K562 (cell line): ENCODE measurements at regions not wholly inside any gene's neighbourhood (a gene's known extent, or its start where the extent isn't known, plus 50 kb on each side); places are given as distances from the start of the nearest gene placed in this dataset.

ENCODE experiments used
- ATAC-seq: fragments of 200-7000 bp; cut with Tn5 transposase; 3 replicates; pipeline ENCODE4 v1.9.1; 2020; ENCODE audit warnings: moderate library complexity
- BruUV-seq: library from RNA; stranded (reverse); fragments of 400-500 nt; replicated peaks from 2 replicates; lab custom pipeline; 2021; lab: Mats Ljungman, UMichigan
- CTCF ChIA-PET: fragments of 300-600 bp; formaldehyde crosslinking; extraction: SDS; loops from one replicate; lab custom pipeline; 2021; ENCODE audit warnings: low intra/inter-chr PET ratio; lab: Yijun Ruan, JAX
- POLR2A ChIA-PET: fragments of 300-600, 350-650 bp; sonication (Branson Sonifier 250); formaldehyde crosslinking; extraction: SDS; loops from one replicate; lab custom pipeline; 2021; ENCODE audit warnings: antibody characterized with exemption, inconsistent platforms; lab: Yijun Ruan, JAX
- DNase-seq, 4 experiments: peaks; one replicate each; pipeline versions ENCODE4 v3.0.0 to v3.0.0-alpha.2; 2011 to 2018; ENCODE audit warnings: low spot score in 3 of 4, mixed read lengths in 3 of 4; ENCODE audit errors: extremely low read depth in 1 of 4
- FAIRE-seq: peaks from 2 replicates; lab custom pipeline; 2011; peaks lifted over from hg19 to GRCh38; lab: Jason Lieb, UNC
- H2AFZ ChIP-seq: 2 replicates; pipeline ENCODE4 v1.6.0; 2011; ENCODE audit warnings: low read depth, low read length, control low read depth, inconsistent platforms
- H3K27ac ChIP-seq: fragments of 200-600 bp; 3 replicates; pipeline ENCODE4 v1.8.0; 2011; ENCODE audit warnings: low read depth, mild to moderate bottlenecking, control low read depth, inconsistent platforms, low read length, moderate library complexity, mixed read lengths; ENCODE audit errors: extremely low read depth
- H3K27me3 ChIP-seq, 2 experiments: fragments of 300-600 bp in 1 of 2; 2 replicates in 1 of 2; 3 replicates in 1 of 2; pipeline versions ENCODE4 v1.6.0 to v1.8.0; 2011; ENCODE audit warnings: inconsistent platforms in 2 of 2, low read length in 2 of 2, mild to moderate bottlenecking in 1 of 2, mixed read lengths in 1 of 2, moderate library complexity in 1 of 2; ENCODE audit not compliant: control insufficient read depth in 2 of 2, insufficient read depth in 2 of 2
- H3K36me3 ChIP-seq: fragments of 300-600 bp; 3 replicates; pipeline ENCODE4 v1.8.0; 2011; ENCODE audit warnings: mild to moderate bottlenecking, low read length, inconsistent platforms; ENCODE audit not compliant: control insufficient read depth, insufficient read depth
- H3K4me1 ChIP-seq, 2 experiments: fragments of 200-600 bp in 1 of 2; replicated peaks in 1 of 2; 2 replicates in 1 of 2; 3 replicates in 1 of 2; pipeline versions ENCODE4 v1.5.1 to v1.8.0; 2011; ENCODE audit warnings: inconsistent platforms in 2 of 2, low read length in 2 of 2, mild to moderate bottlenecking in 1 of 2, mixed read lengths in 1 of 2, moderate library complexity in 1 of 2; ENCODE audit not compliant: control insufficient read depth in 2 of 2, insufficient read depth in 2 of 2
- H3K4me2 ChIP-seq: 2 replicates; pipeline ENCODE4 v1.6.1; 2011; ENCODE audit warnings: low read length, control low read depth, inconsistent platforms, mixed read lengths; ENCODE audit not compliant: insufficient read depth
- H3K4me3 ChIP-seq: fragments of 200-600 bp; sonication (generic), shearing (Covaris generic); 2 replicates; pipeline ENCODE4 v1.5.1; 2016; ENCODE audit warnings: control low read depth, inconsistent platforms
- H3K79me2 ChIP-seq: fragments of 200-600 bp; 3 replicates; pipeline ENCODE4 v1.8.0; 2011; ENCODE audit warnings: low read length, inconsistent platforms; ENCODE audit not compliant: control insufficient read depth, insufficient read depth
- H3K9ac ChIP-seq, 2 experiments: 2 replicates each; pipeline versions ENCODE4 v1.6.0 to v1.6.1; 2011; ENCODE audit warnings: low read depth in 2 of 2, low read length in 2 of 2, control low read depth in 1 of 2, inconsistent platforms in 1 of 2, mild to moderate bottlenecking in 1 of 2, mixed read lengths in 1 of 2; ENCODE audit not compliant: insufficient read depth in 1 of 2
- H3K9me1 ChIP-seq: one replicate; pipeline ENCODE4 v1.6.0; 2011; ENCODE audit warnings: inconsistent platforms, mild to moderate bottlenecking, low read length, moderate library complexity; ENCODE audit not compliant: control insufficient read depth, insufficient read depth
- H3K9me3 ChIP-seq: replicated peaks from 2 replicates; pipeline ENCODE4 v1.5.1; 2011; ENCODE audit warnings: low read depth, low read length, inconsistent platforms; ENCODE audit not compliant: control insufficient read depth, insufficient read depth
- H4K20me1 ChIP-seq: replicated peaks from 2 replicates; pipeline ENCODE4 v1.6.1; 2011; ENCODE audit warnings: low read length, inconsistent platforms, mixed read lengths; ENCODE audit not compliant: control insufficient read depth, insufficient read depth
- CEBPB ChIP-seq: fragments of 450-650 bp; IDR thresholded peaks from 2 replicates; pipeline ENCODE4 v1.6.1; 2016; ENCODE audit warnings: missing genetic modification characterization, missing compliant biosample characterization
- FOXM1 ChIP-seq, 2 experiments: fragments of 450-650 bp in 1 of 2; sonication (generic) in 1 of 2; formaldehyde crosslinking in 1 of 2; IDR thresholded peaks; 2 replicates each; pipeline versions ENCODE4 v1.6.1 to v1.9.0; 2017 to 2022; ENCODE audit warnings: low read depth in 2 of 2, mild to moderate bottlenecking in 2 of 2, missing genetic modification reagents in 1 of 2, moderate library complexity in 1 of 2
- MAFF ChIP-seq: IDR thresholded peaks from 2 replicates; pipeline ENCODE4 v1.6.1; 2012; ENCODE audit warnings: low read length, improper control_type of control experiment
- NUFIP1 ChIP-seq: fragments of 450-650 bp; IDR thresholded peaks from 2 replicates; pipeline ENCODE4 v1.6.1; 2018; ENCODE audit not compliant: partially characterized antibody
- PRMT5 ChIP-seq: sonication (generic); formaldehyde crosslinking; IDR thresholded peaks from 2 replicates; pipeline ENCODE4 v1.5.0; 2020; ENCODE audit warnings: missing genetic modification reagents
- ZNF184 ChIP-seq: sonication (generic); formaldehyde crosslinking; IDR thresholded peaks from 2 replicates; pipeline ENCODE4 v1.5.0; 2020; ENCODE audit warnings: missing genetic modification reagents
- ZNF583 ChIP-seq: fragments of 250-450 bp; sonication (Bioruptor Pico); IDR thresholded peaks from 2 replicates; pipeline ENCODE4 v1.4.0; 2020
- ZNF695 ChIP-seq: fragments of 450-650 bp; formaldehyde crosslinking; IDR thresholded peaks from 2 replicates; pipeline ENCODE4 v1.4.0; 2020; ENCODE audit warnings: mild to moderate bottlenecking, moderate library complexity
- WGBS: fragments of 100-300 bp; shearing (Covaris generic); methylation state at CpG from one replicate; pipeline ENCODE4 v1.1.6; 2016; ENCODE audit warnings: low coverage, mixed read lengths; ENCODE audit not compliant: insufficient coverage; ENCODE audit errors: missing lambda C conversion rate; 5-methylcytosine and 5-hydroxymethylcytosine counted together
- in situ Hi-C: fragments of 300-500 bp; cut with MboI; formaldehyde crosslinking; loops from 4 replicates; pipeline ENCODE4 v1.15.0; 2018; ENCODE audit warnings: inconsistent platforms, mixed read lengths
- intact Hi-C: fragments of 100-400 bp; cut with micrococcal nuclease; formaldehyde crosslinking; loops from 2 replicates; pipeline ENCODE4 v1.14.2; 2022
- TF ChIP-seq, protein P1 (sequence below): fragments of 200-400 bp; formaldehyde crosslinking; IDR thresholded peaks from 2 replicates; pipeline ENCODE4 v1.6.1; 2017; ENCODE audit warnings: mild to moderate bottlenecking, low read depth, low read length, moderate library complexity
- TF ChIP-seq, protein P2 (sequence below), 2 experiments: fragments of 200-800 bp in 1 of 2; sonication (Bioruptor generic) in 1 of 2; sonication (generic) in 1 of 2; formaldehyde crosslinking in 1 of 2; IDR thresholded peaks in 1 of 2; conservative IDR thresholded peaks in 1 of 2; 2 replicates each; pipeline versions ENCODE4 v1.5.0 to v1.6.1; 2016 to 2020; ENCODE audit warnings: missing compliant biosample characterization in 1 of 2, missing genetic modification characterization in 1 of 2, missing genetic modification reagents in 1 of 2

DNA sequence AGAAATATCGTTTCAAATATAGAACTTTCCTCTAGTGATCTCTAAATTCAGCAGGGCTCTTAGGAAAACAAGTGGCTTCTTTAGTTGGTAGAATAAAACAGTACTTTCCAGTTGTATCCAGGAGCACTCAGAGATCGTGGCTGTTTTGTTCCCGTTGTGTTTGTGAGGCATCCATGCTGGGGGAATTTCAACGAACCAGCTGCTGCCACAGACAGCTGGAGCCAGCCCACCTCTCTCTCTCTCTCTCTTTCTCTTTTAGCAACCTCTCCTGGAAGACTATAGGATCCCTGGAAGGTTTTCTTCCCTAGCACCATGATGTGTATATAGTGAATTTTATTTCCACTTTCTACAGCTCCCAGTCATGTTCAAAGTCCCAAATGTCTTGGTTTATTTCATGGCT lies 1116.0 kb upstream of the SEMA6A start:
- POLR2A ChIA-PET: no interaction called here
- ATAC-seq: no peak
- Histone ChIP-seq H3K4me3 (no peak overlapping the region), H3K4me1 (no peaks in the 10 kb centered on the region), H3K9me3 (no peaks in the 10 kb centered on the region), H3K79me2 (no peaks in the 10 kb centered on the region), H3K36me3 (no peaks in the 10 kb centered on the region), H2AFZ (no peak overlapping the region), H3K9me1 (no peaks in the 10 kb centered on the region), H3K27ac (no peak overlapping the region), H4K20me1 (no peaks in the 10 kb centered on the region), H3K4me2 (no peak overlapping the region), H3K27me3 (no peaks in the 10 kb centered on the region), H3K9ac (no peak overlapping the region)
- BruUV-seq: no TSS peak
- FAIRE-seq: no peak
- DNase-seq: no peak
- in situ Hi-C loops (no loop called here), intact Hi-C loops (no loop called here)
- 0% methylated on average over 4 of the region's 4 CpGs for WGBS
- CTCF ChIA-PET: no interaction called here
- no peak for TF ChIP-seq CEBPB (tag)
- no peak for TF ChIP-seq NUFIP1
- TF ChIP-seq, protein P1, sequence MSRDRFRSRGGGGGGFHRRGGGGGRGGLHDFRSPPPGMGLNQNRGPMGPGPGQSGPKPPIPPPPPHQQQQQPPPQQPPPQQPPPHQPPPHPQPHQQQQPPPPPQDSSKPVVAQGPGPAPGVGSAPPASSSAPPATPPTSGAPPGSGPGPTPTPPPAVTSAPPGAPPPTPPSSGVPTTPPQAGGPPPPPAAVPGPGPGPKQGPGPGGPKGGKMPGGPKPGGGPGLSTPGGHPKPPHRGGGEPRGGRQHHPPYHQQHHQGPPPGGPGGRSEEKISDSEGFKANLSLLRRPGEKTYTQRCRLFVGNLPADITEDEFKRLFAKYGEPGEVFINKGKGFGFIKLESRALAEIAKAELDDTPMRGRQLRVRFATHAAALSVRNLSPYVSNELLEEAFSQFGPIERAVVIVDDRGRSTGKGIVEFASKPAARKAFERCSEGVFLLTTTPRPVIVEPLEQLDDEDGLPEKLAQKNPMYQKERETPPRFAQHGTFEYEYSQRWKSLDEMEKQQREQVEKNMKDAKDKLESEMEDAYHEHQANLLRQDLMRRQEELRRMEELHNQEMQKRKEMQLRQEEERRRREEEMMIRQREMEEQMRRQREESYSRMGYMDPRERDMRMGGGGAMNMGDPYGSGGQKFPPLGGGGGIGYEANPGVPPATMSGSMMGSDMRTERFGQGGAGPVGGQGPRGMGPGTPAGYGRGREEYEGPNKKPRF: no peak
- TF ChIP-seq FOXM1 (IDR thresholded peaks at IDR 0.05; ENCODE audit: low read depth): no peak
- no peak for TF ChIP-seq FOXM1 (CRISPR knock-in tag; IDR thresholded peaks at IDR 0.05; ENCODE audit: low read depth)
- TF ChIP-seq MAFF: no peak
- TF ChIP-seq PRMT5 (CRISPR knock-in tag): no peak
- no peak for TF ChIP-seq ZNF583 (CRISPR knock-in tag)
- TF ChIP-seq ZNF695 (CRISPR knock-in tag): no peak
- TF ChIP-seq, protein P2, sequence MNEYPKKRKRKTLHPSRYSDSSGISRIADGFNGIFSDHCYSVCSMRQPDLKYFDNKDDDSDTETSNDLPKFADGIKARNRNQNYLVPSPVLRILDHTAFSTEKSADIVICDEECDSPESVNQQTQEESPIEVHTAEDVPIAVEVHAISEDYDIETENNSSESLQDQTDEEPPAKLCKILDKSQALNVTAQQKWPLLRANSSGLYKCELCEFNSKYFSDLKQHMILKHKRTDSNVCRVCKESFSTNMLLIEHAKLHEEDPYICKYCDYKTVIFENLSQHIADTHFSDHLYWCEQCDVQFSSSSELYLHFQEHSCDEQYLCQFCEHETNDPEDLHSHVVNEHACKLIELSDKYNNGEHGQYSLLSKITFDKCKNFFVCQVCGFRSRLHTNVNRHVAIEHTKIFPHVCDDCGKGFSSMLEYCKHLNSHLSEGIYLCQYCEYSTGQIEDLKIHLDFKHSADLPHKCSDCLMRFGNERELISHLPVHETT (CRISPR knock-in tag; conservative IDR thresholded peaks at IDR 0.05 in 1 of 2, IDR thresholded peaks at IDR 0.05 in 1 of 2): no peak
- no peak for TF ChIP-seq ZNF184 (CRISPR knock-in tag)
